ENCODE measurements at regions not wholly inside any gene's neighbourhood (a gene's known extent, or its start where the extent isn't known, plus 50 kb on each side); places are given as distances from the start of the nearest gene placed in this dataset.

- TF ChIP-seq, protein P1, sequence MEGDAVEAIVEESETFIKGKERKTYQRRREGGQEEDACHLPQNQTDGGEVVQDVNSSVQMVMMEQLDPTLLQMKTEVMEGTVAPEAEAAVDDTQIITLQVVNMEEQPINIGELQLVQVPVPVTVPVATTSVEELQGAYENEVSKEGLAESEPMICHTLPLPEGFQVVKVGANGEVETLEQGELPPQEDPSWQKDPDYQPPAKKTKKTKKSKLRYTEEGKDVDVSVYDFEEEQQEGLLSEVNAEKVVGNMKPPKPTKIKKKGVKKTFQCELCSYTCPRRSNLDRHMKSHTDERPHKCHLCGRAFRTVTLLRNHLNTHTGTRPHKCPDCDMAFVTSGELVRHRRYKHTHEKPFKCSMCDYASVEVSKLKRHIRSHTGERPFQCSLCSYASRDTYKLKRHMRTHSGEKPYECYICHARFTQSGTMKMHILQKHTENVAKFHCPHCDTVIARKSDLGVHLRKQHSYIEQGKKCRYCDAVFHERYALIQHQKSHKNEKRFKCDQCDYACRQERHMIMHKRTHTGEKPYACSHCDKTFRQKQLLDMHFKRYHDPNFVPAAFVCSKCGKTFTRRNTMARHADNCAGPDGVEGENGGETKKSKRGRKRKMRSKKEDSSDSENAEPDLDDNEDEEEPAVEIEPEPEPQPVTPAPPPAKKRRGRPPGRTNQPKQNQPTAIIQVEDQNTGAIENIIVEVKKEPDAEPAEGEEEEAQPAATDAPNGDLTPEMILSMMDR (IDR thresholded peaks at IDR 0.05): no peak
- TF ChIP-seq POLR2A (IDR thresholded peaks at IDR 0.05) (no peak), POLR2AphosphoS5 (IDR thresholded peaks at IDR 0.05) (no peak), EP300 (IDR thresholded peaks at IDR 0.05) (no peak)
Measured at GRCh38 chr4:63898961-63899360, 510.3 kb downstream of the TECRL start.
